GM23338 (cell line): ENCODE measurements at regions not wholly inside any gene's neighbourhood (a gene's known extent, or its start where the extent isn't known, plus 50 kb on each side); places are given as distances from the start of the nearest gene placed in this dataset.

ENCODE experiments used
- ATAC-seq: fragments of 200-7000 bp; cut with Tn5 transposase; 3 replicates; pipeline ENCODE4 v1.9.1; 2020
- DNase-seq: peaks from one replicate; pipeline ENCODE4 v3.0.0-alpha.2; 2015; ENCODE audit warnings: low spot score
- H2AFZ ChIP-seq: fragments of 200-600 bp; sonication (generic); 2 replicates; pipeline ENCODE4 v1.8.0; 2016; ENCODE audit warnings: antibody characterized with exemption, mild to moderate bottlenecking, moderate library complexity
- H3F3A ChIP-seq: fragments of 200-600 bp; sonication (generic); replicated peaks from 2 replicates; pipeline ENCODE4 v1.8.0; 2017; ENCODE audit warnings: antibody characterized with exemption, mixed run types, low read depth
- H3K27ac ChIP-seq: fragments of 200-600 bp; sonication (generic); 2 replicates; pipeline ENCODE4 v1.6.1; 2016; ENCODE audit warnings: low read depth
- H3K27me3 ChIP-seq: fragments of 200-600 bp; sonication (generic); 2 replicates; pipeline ENCODE4 v1.8.0; 2016; ENCODE audit warnings: mild to moderate bottlenecking, mixed run types, moderate library complexity; ENCODE audit not compliant: insufficient read depth
- H3K36me3 ChIP-seq: fragments of 200-600 bp; sonication (generic); 2 replicates; pipeline ENCODE4 v1.8.0; 2016; ENCODE audit warnings: mild to moderate bottlenecking; ENCODE audit not compliant: insufficient read depth
- H3K4me1 ChIP-seq: fragments of 200-600 bp; sonication (generic); 2 replicates; pipeline ENCODE4 v1.8.0; 2016; ENCODE audit warnings: mild to moderate bottlenecking, moderate library complexity; ENCODE audit not compliant: insufficient read depth
- H3K4me2 ChIP-seq: fragments of 200-600 bp; sonication (generic); 2 replicates; pipeline ENCODE4 v1.7.1; 2017; ENCODE audit warnings: mixed run types
- H3K4me3 ChIP-seq: fragments of 200-600 bp; sonication (generic); 2 replicates; pipeline ENCODE4 v1.6.1; 2016; ENCODE audit warnings: mixed run types
- H3K79me2 ChIP-seq: fragments of 200-600 bp; sonication (generic); replicated peaks from 2 replicates; pipeline ENCODE4 v1.8.0; 2017; ENCODE audit warnings: mild to moderate bottlenecking; ENCODE audit not compliant: insufficient read depth
- H3K9me2 ChIP-seq: fragments of 200-600 bp; sonication (generic); 2 replicates; pipeline ENCODE4 v1.8.0; 2017; ENCODE audit not compliant: insufficient read depth
- H4K20me1 ChIP-seq: fragments of 200-600 bp; sonication (generic); replicated peaks from 2 replicates; pipeline ENCODE4 v1.8.0; 2017; ENCODE audit warnings: mild to moderate bottlenecking; ENCODE audit not compliant: insufficient read depth
- H3K27ac Mint-ChIP-seq: 2 replicates; pipeline ENCODE4 v1.8.0; 2020; ENCODE audit warnings: inconsistent platforms, mild to moderate bottlenecking, moderate library complexity, mixed read lengths
- H3K27me3 Mint-ChIP-seq: 3 replicates; pipeline ENCODE4 v1.8.0; 2022; ENCODE audit warnings: low read depth, mild to moderate bottlenecking, moderate library complexity, mixed read lengths, inconsistent platforms; ENCODE audit not compliant: insufficient read depth, poor library complexity
- H3K36me3 Mint-ChIP-seq: 3 replicates; pipeline ENCODE4 v1.8.0; 2021; ENCODE audit warnings: low read depth, mild to moderate bottlenecking, inconsistent platforms, moderate library complexity, mixed read lengths
- H3K4me1 Mint-ChIP-seq: 3 replicates; pipeline ENCODE4 v1.8.0; 2020; ENCODE audit warnings: mild to moderate bottlenecking, inconsistent platforms, mixed read lengths
- H3K4me3 Mint-ChIP-seq: 3 replicates; pipeline ENCODE4 v1.8.0; 2021; ENCODE audit warnings: moderate library complexity, mild to moderate bottlenecking, inconsistent platforms, mixed read lengths
- H3K9me3 Mint-ChIP-seq: 3 replicates; pipeline ENCODE4 v1.8.0; 2020; ENCODE audit warnings: moderate library complexity, mild to moderate bottlenecking, inconsistent platforms, mixed read lengths
- CREB1 ChIP-seq: fragments of 250-450 bp; sonication (Bioruptor Pico); IDR thresholded peaks from 2 replicates; pipeline ENCODE4 v1.5.0; 2020; ENCODE audit warnings: low read depth, mild to moderate bottlenecking, moderate library complexity
- CTCF ChIP-seq, 2 experiments: fragments of 200-600 bp in 1 of 2; sonication (generic) in 1 of 2; conservative IDR thresholded peaks; 2 replicates each; pipeline versions ENCODE4 v1.5.1 to v1.6.1; 2016 to 2017; ENCODE audit warnings: antibody characterized with exemption in 2 of 2, low read depth in 2 of 2, mild to moderate bottlenecking in 2 of 2, moderate library complexity in 1 of 2
- ETS1 ChIP-seq: IDR thresholded peaks from 2 replicates; pipeline ENCODE4 v1.6.1; 2016; ENCODE audit warnings: antibody characterized with exemption
- EZH2 ChIP-seq: fragments of 200-600 bp; sonication (generic); IDR thresholded peaks from one replicate; pipeline ENCODE4 v1.8.0; 2017; ENCODE audit warnings: antibody characterized with exemption, mild to moderate bottlenecking, low read depth; ENCODE audit not compliant: unreplicated experiment
- EZH2phosphoT487 ChIP-seq: fragments of 200-600 bp; sonication (generic); IDR thresholded peaks from one replicate; pipeline ENCODE4 v1.8.1; 2018; ENCODE audit warnings: antibody characterized with exemption; ENCODE audit not compliant: unreplicated experiment
- JUNB ChIP-seq: IDR thresholded peaks from one replicate; pipeline ENCODE4 v1.6.1; 2016; ENCODE audit warnings: antibody characterized with exemption; ENCODE audit not compliant: unreplicated experiment
- NANOG ChIP-seq: IDR thresholded peaks from 2 replicates; pipeline ENCODE4 v1.6.1; 2016; ENCODE audit warnings: antibody characterized with exemption, borderline replicate concordance
- POLR2AphosphoS5 ChIP-seq: IDR thresholded peaks from 2 replicates; pipeline ENCODE4 v1.6.1; 2016; ENCODE audit warnings: antibody characterized with exemption, low read depth
- STAT1 ChIP-seq: IDR thresholded peaks from one replicate; pipeline ENCODE4 v1.6.1; 2016; ENCODE audit warnings: antibody characterized with exemption; ENCODE audit not compliant: unreplicated experiment
- ZNF331 ChIP-seq: fragments of 250-450 bp; sonication (Bioruptor Pico); IDR thresholded peaks from 2 replicates; pipeline ENCODE4 v1.5.0; 2020; ENCODE audit warnings: low read depth, mild to moderate bottlenecking, moderate library complexity

- no peaks in the 10 kb centered on the region for H3F3A ChIP-seq
- ATAC-seq (no peak), DNase-seq (no peak)
- no peak overlapping the region for H3K4me3 ChIP-seq
- peaks cover 6% of the 10 kb centered on the region; the same call in 1 of the 2 replicates for H3K4me1 ChIP-seq
- H3K36me3 ChIP-seq, result no peaks in the 10 kb centered on the region
- no peak overlapping the region for H3K27ac ChIP-seq
- peaks cover 6% of the 10 kb centered on the region; the same call in 2 of the 3 replicates for H3K9me3 Mint-ChIP-seq
- H3K4me2 ChIP-seq, result no peak overlapping the region
- no peak overlapping the region for H3K4me3 Mint-ChIP-seq
- H4K20me1 ChIP-seq, result no peaks in the 10 kb centered on the region
- peaks cover 10% of the 10 kb centered on the region for H3K27me3 Mint-ChIP-seq
- H3K36me3 Mint-ChIP-seq, result no peaks in the 10 kb centered on the region; the same call in 2 of the 3 replicates
- H3K79me2 ChIP-seq, result no peaks in the 10 kb centered on the region
- peaks cover 14% of the 10 kb centered on the region for H3K4me1 Mint-ChIP-seq
- H3K27me3 ChIP-seq, result no peaks in the 10 kb centered on the region
- H3K9me2 ChIP-seq, result no peaks in the 10 kb centered on the region
- no peak for TF ChIP-seq EZH2
- no peak for TF ChIP-seq JUNB
- TF ChIP-seq NANOG, result no peak
- TF ChIP-seq CTCF (conservative IDR thresholded peaks at IDR 0.05; ENCODE audit: low read depth in 2 of 2), result no peak
- no peak for TF ChIP-seq ETS1
- peak overlapping the region; percentile 10; the same call in 1 of the 2 replicates for H2AFZ ChIP-seq
- H3K27ac Mint-ChIP-seq, result no peak overlapping the region
Measured at GRCh38 chr13:111861319-111861718, 205.6 kb upstream of the SOX1 start.

GRCh38 chr13:111861766-111862366 lies 205.1 kb upstream of the SOX1 start:
- peaks cover 6% of the 10 kb centered on the region; the same call in 2 of the 3 replicates for H3K9me3 Mint-ChIP-seq
- H2AFZ ChIP-seq, result peak overlapping the region; percentile 10; the same call in 1 of the 2 replicates
- no peak overlapping the region for H3K4me2 ChIP-seq
- H3K27ac ChIP-seq, result no peak overlapping the region
- H3K4me1 Mint-ChIP-seq, result peaks cover 14% of the 10 kb centered on the region
- H3F3A ChIP-seq, result no peaks in the 10 kb centered on the region
- H3K4me3 ChIP-seq, result no peak overlapping the region
- no peaks in the 10 kb centered on the region; the same call in 2 of the 3 replicates for H3K36me3 Mint-ChIP-seq
- TF ChIP-seq EZH2, result no peak
- no peak for TF ChIP-seq STAT1
- TF ChIP-seq JUNB, result no peak
- TF ChIP-seq ETS1, result no peak
- TF ChIP-seq CREB1 (CRISPR knock-in tag), result no peak
- TF ChIP-seq EZH2phosphoT487, result no peak
- no peak for TF ChIP-seq POLR2AphosphoS5
- TF ChIP-seq ZNF331 (CRISPR knock-in tag), result no peak
- DNase-seq, result no peak
- H4K20me1 ChIP-seq, result no peaks in the 10 kb centered on the region
- H3K27me3 Mint-ChIP-seq, result peaks cover 10% of the 10 kb centered on the region
- H3K79me2 ChIP-seq, result no peaks in the 10 kb centered on the region
- H3K27ac Mint-ChIP-seq, result no peak overlapping the region
- no peak overlapping the region for H3K4me3 Mint-ChIP-seq
- H3K36me3 ChIP-seq, result no peaks in the 10 kb centered on the region
- no peaks in the 10 kb centered on the region for H3K9me2 ChIP-seq
- H3K4me1 ChIP-seq, result peaks cover 6% of the 10 kb centered on the region; the same call in 1 of the 2 replicates
- no peaks in the 10 kb centered on the region for H3K27me3 ChIP-seq
- no peak for ATAC-seq
